HEK293T (cell line): ENCODE measurements at regions not wholly inside any gene's neighbourhood (a gene's known extent, or its start where the extent isn't known, plus 50 kb on each side); places are given as distances from the start of the nearest gene placed in this dataset.

ENCODE experiments used
- NFRKB ChIP-seq: fragments of 450-650 bp; IDR thresholded peaks from 2 replicates; pipeline ENCODE4 v1.6.1; 2016; ENCODE audit warnings: mild to moderate bottlenecking, moderate library complexity
- SP1 ChIP-seq: fragments of 450-650 bp; IDR thresholded peaks from 2 replicates; pipeline ENCODE4 v1.6.1; 2017
- TARDBP ChIP-seq: fragments of 450-650 bp; IDR thresholded peaks from 2 replicates; pipeline ENCODE4 v1.6.1; 2016
- ZNF384 ChIP-seq: fragments of 450-650 bp; IDR thresholded peaks from 2 replicates; pipeline ENCODE4 v1.6.1; 2016

DNA sequence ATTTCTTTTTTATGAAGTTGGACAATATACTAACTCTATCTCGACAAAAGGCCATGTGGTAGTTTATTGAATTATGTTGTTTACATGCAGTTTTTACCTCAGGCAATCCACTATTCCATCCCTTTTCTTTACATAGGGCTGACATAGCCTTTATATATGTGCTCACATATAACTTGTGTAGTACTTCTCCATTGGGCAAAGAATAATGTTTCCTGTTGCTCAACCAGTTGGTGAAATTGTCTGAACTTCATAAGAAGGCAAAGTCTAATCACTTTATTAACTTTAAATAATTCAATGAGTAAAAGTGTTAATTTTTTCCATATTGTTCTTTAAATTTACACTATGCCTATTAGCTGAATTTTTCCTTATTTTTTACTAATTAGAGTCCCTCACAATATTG, 1272.1 kb downstream of the EPHA7 start:
- no peak for TF ChIP-seq NFRKB
- no peak for TF ChIP-seq SP1
- TF ChIP-seq ZNF384 = no peak
- TF ChIP-seq TARDBP = no peak
